GM21367 (cell line): ENCODE measurements at regions not wholly inside any gene's neighbourhood (a gene's known extent, or its start where the extent isn't known, plus 50 kb on each side); places are given as distances from the start of the nearest gene placed in this dataset.

Experiments
- ATAC-seq: cut with Tn5 transposase; IDR thresholded peaks from one replicate; pipeline ENCODE4 v1.9.1; 2021; ENCODE audit not compliant: unreplicated experiment

- ATAC-seq: no peak
These were observed 919.0 kb downstream of the GALC start for GRCh38 chr14:87073880-87074570.

- ATAC-seq: no peak
These were observed 925.4 kb downstream of the GALC start for GRCh38 chr14:87067591-87067990.

- ATAC-seq: no peak
These were observed 925.9 kb downstream of the GALC start for GRCh38 chr14:87067061-87067460.

- no peak for ATAC-seq
These were observed 926.7 kb downstream of the GALC start for GRCh38 chr14:87066221-87066817.

- ATAC-seq: no peak
These were observed 927.6 kb downstream of the GALC start for GRCh38 chr14:87065366-87065765.

GRCh38 chr14:87063181-87063580 is 929.8 kb downstream of the GALC start:
- no peak for ATAC-seq

GRCh38 chr14:87060405-87060804 is 932.6 kb downstream of the GALC start:
- ATAC-seq: no peak

- no peak for ATAC-seq
These were observed 933.7 kb downstream of the GALC start for GRCh38 chr14:87059060-87059839.

- ATAC-seq: no peak
These were observed 938.0 kb downstream of the GALC start for GRCh38 chr14:87055007-87055406.

- ATAC-seq: no peak
These were observed 940.2 kb downstream of the GALC start for GRCh38 chr14:87052646-87053225.

- no peak for ATAC-seq
These were observed 942.6 kb downstream of the GALC start for GRCh38 chr14:87050421-87050820.

GRCh38 chr14:87049950-87050349 is 943.0 kb downstream of the GALC start:
- ATAC-seq: no peak

- ATAC-seq: no peak
These were observed 946.0 kb downstream of the GALC start for GRCh38 chr14:87046960-87047359.

GRCh38 chr14:87045956-87046355 is 947.0 kb downstream of the GALC start:
- no peak for ATAC-seq

GRCh38 chr14:87045246-87045645 is 947.7 kb downstream of the GALC start:
- ATAC-seq: no peak

- ATAC-seq: no peak
These were observed 948.2 kb downstream of the GALC start for GRCh38 chr14:87044807-87045206.

- ATAC-seq: no peak
These were observed 949.2 kb downstream of the GALC start for GRCh38 chr14:87043667-87044200.

- ATAC-seq: no peak
These were observed 950.6 kb downstream of the GALC start for GRCh38 chr14:87042354-87042753.

- no peak for ATAC-seq
These were observed 951.5 kb downstream of the GALC start for GRCh38 chr14:87041290-87042020.

- no peak for ATAC-seq
These were observed 958.3 kb downstream of the GALC start for GRCh38 chr14:87034680-87035079.

- ATAC-seq: no peak
These were observed 962.8 kb downstream of the GALC start for GRCh38 chr14:87030197-87030596.
